GM13977 (cell line): ENCODE measurements at regions not wholly inside any gene's neighbourhood (a gene's known extent, or its start where the extent isn't known, plus 50 kb on each side); places are given as distances from the start of the nearest gene placed in this dataset.

Source experiments
- DNase-seq: peaks from one replicate; pipeline ENCODE4 v3.0.0; 2012; ENCODE audit warnings: low spot score
- CTCF ChIP-seq: IDR thresholded peaks from 2 replicates; pipeline ENCODE4 v1.5.1; 2012; ENCODE audit warnings: mild to moderate bottlenecking, control low read depth; ENCODE audit not compliant: insufficient read depth; ENCODE audit errors: extremely low read depth, missing control alignments
- in situ Hi-C: fragments of 300-500 bp; cut with MboI; formaldehyde crosslinking; loops from one replicate; pipeline ENCODE4 v1.12.0; 2022; ENCODE audit warnings: low sequenced_read_pairs, low pct_unique_long_range_greater_than_20kb, mixed read lengths, inconsistent platforms; ENCODE audit not compliant: unreplicated experiment

GRCh38 chr13:27869436-27870095 lies 50.2 kb upstream of the PDX1 start:
- in situ Hi-C loops = no loop called here
- no peak for DNase-seq
- TF ChIP-seq CTCF = no peak
